NCI-H345 treated with DMSO at 0.1 percent for 48 hours (cell line): ENCODE measurements at regions not wholly inside any gene's neighbourhood (a gene's known extent, or its start where the extent isn't known, plus 50 kb on each side); places are given as distances from the start of the nearest gene placed in this dataset.
"Not testable (repeated sequence)": the region's sequence is repeated elsewhere in the genome, so short reads cannot be mapped to it uniquely, and the experiment has no call there.

Experiments
- DNase-seq: peaks from one replicate; lab custom pipeline; 2025; ENCODE audit not compliant: unreplicated experiment; lab: John Stamatoyannopoulos, UW

- no peak for DNase-seq
Observed at GRCh38 chr2:111250448-111251030, 129.8 kb downstream of the BCL2L11 start.

- DNase-seq, result no peak
Observed at GRCh38 chr2:111251711-111252110, 131.0 kb downstream of the BCL2L11 start.

GRCh38 chr2:111252436-111252835 lies 131.7 kb downstream of the BCL2L11 start:
- no peak for DNase-seq

- DNase-seq, result not testable (repeated sequence)
Observed at GRCh38 chr2:111254916-111255315, 134.2 kb downstream of the BCL2L11 start.

GRCh38 chr2:111256628-111257027 lies 135.9 kb downstream of the BCL2L11 start:
- not testable (repeated sequence) for DNase-seq

GRCh38 chr2:111257607-111258006 lies 136.9 kb downstream of the BCL2L11 start:
- not testable (repeated sequence) for DNase-seq

GRCh38 chr2:111258318-111258717 lies 137.6 kb downstream of the BCL2L11 start:
- DNase-seq, result not testable (repeated sequence)

- not testable (repeated sequence) for DNase-seq
Observed at GRCh38 chr2:111262627-111263379, 142.1 kb downstream of the BCL2L11 start.

- not testable (repeated sequence) for DNase-seq
Observed at GRCh38 chr2:111263380-111264017, 142.8 kb downstream of the BCL2L11 start.

GRCh38 chr2:111264956-111265355 lies 144.2 kb downstream of the BCL2L11 start:
- not testable (repeated sequence) for DNase-seq

- not testable (repeated sequence) for DNase-seq
Observed at GRCh38 chr2:111266556-111266955, 145.8 kb downstream of the BCL2L11 start.

- not testable (repeated sequence) for DNase-seq
Observed at GRCh38 chr2:111267038-111267437, 146.3 kb downstream of the BCL2L11 start.

GRCh38 chr2:111269761-111270323 lies 149.1 kb downstream of the BCL2L11 start:
- DNase-seq, result not testable (repeated sequence)

- not testable (repeated sequence) for DNase-seq
Observed at GRCh38 chr2:111270569-111270968, 149.9 kb downstream of the BCL2L11 start.

GRCh38 chr2:111271647-111272304 lies 151.1 kb downstream of the BCL2L11 start:
- DNase-seq, result not testable (repeated sequence)

GRCh38 chr2:111273007-111273406 lies 152.3 kb downstream of the BCL2L11 start:
- DNase-seq, result not testable (repeated sequence)

GRCh38 chr2:111275047-111275853 lies 154.5 kb downstream of the BCL2L11 start:
- DNase-seq, result not testable (repeated sequence)

GRCh38 chr2:111275854-111276171 lies 155.1 kb downstream of the BCL2L11 start:
- DNase-seq, result not testable (repeated sequence)

GRCh38 chr2:111278133-111278532 lies 157.4 kb downstream of the BCL2L11 start:
- not testable (repeated sequence) for DNase-seq

GRCh38 chr2:111280709-111281286 lies 160.1 kb downstream of the BCL2L11 start:
- not testable (repeated sequence) for DNase-seq
